ENCODE measurements at regions not wholly inside any gene's neighbourhood (a gene's known extent, or its start where the extent isn't known, plus 50 kb on each side); places are given as distances from the start of the nearest gene placed in this dataset.

DNA sequence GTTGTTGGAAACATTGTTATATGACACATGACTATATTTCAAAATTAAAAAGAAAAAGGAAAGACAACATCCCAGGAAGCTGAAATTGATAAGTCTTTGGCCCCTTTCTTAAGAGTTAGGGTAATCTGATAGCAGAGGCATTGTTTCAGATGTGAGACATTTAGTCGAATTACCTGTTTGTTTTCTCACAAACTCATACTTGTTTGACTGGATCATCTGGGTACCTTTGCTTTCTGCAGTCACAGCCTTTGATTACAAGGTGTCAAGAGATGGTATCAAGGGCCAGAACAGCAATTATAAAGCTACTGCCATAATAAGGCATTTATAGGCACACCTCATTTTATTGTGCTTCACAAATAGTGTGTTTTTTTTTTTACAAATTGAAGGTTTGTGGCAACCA is 136.3 kb downstream of the DUSP10 start:
- no peak for DNase-seq

DNA sequence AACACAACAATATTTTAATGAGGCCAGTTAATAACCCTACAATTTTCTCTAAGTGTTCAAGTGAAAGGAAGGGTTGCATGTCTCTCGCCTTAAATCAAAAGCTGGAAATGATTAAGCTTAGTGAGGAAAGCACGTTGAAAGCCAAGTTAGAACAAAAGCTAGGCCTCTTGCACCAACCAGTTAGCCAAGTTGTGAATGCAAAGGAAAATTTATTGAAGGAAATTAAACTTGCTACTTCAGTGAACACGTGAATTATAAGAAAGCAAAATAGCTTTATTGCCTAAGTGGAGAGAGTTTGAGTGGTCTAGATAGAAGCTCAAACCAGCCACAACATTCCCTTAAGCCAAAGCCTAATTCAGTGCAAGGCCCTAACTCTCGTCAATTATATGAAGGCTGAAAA is 135.6 kb downstream of the DUSP10 start:
- no peak for DNase-seq

DNA sequence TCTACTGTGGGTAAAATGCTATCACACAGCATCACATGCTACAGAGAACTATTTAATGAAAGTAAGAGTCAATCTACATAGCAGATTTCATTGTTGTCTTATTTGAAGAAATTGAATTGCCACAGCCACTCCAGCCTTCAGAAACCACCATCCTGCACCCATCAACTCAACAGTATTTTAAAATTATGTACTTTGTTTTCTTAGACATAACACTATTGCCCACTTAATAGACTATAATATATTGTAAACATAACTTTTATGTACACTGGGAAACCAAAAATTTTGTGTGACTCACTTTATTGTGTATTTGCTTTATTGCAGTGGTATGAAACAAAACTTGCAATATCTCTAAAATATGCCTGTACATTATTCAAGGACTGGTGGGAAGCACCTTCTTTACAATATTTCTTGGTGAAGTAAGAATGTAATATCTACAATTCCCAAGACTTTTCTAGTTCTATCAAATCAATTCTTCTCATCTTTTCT is 133.0 kb downstream of the DUSP10 start:
- no peak for DNase-seq

DNA sequence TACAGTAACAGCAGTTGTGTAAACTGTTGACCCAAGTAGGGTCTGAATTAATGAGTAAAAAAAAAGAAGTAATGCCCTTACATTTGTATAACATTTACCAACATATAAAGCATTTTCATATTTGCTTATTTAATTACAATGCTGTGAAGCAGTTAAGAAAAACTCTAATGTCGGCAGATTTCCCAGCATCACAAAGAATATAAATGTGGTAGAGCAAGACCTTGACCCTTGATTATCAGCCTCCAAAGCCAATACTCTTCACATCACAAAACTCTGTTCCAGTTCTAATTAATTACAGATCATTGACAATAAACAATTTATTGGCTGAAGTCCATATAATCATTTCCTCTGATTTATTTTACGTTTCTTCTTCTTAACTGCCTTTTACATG is 130.2 kb downstream of the DUSP10 start:
- DNase-seq = no peak

DNA sequence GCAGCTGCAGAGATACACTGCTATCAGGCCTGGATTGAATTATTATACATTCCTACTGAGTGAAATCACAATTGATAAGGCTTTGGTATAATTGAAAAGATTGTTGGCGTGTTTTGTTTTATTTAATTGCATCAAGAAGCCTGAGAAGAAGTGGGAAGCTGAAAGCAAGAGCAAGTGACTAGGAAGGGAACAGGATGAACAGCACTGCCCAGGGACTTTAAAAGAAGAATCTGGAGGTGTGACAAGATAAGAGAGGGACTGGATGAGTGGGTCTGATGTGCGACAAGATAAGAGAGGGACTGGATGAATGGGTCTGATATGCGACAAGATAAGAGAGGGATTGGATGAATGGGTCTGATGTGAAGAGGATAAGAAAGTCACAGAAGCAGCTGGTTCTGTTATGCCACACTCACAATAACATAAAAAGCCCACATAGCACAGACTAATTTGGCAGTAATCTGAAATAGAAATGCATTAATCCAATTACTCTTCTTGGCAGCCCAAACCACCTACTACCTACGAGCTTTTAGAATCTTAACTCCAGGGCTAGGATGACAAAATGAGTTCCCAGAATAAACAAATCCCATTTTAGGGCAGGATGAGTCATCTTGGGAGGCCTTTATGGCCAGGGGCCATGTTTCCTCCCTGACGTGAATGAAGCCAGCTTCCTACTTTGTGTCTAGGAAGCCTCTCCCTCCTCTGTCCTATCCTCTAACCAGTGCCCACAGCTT is 129.7 kb downstream of the DUSP10 start:
- no peak for DNase-seq

DNA sequence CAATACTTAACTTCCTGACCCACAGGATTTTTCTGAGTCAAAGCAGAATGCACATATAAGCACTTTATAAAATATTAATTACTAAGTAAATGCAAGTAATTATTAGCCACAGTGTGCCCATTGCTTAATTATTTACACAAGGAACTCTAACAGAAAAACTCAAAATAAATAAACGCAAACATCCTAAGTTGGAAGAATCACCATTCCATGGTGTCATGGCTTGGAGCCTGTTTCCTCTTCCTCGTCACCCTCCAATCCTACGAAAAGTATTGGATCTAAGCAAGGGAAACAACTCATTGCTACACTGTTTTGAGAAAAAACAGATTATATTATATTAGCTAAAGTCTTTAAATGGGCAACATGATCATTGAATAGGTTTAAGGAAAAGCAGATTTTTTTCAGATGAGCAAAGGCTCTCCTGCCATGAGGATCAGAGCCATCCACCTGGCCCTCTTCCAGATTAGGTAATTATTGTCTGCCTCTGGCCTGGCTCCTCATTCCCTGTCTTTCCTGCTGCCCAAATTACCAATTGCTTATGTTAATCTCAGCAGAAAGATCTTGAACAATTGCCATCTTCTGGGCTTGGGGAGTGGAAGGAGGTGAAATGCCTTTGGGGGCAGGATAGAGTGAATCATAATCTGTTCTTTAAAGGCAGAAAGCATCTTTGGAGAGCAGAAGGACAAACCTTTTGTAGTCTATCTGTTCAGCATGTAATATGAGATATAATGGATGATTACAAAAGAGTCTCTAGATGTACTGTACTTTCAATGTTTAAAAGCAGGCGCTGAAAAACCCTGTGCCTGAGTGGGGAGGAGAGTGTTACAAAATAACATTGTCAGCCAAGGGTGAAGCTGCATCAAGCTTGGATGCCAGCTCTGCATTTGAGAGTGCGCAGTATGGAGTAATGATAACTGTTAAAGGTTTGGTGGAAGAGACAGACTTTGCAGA is 121.2 kb downstream of the DUSP10 start:
- no peak for DNase-seq

DNA sequence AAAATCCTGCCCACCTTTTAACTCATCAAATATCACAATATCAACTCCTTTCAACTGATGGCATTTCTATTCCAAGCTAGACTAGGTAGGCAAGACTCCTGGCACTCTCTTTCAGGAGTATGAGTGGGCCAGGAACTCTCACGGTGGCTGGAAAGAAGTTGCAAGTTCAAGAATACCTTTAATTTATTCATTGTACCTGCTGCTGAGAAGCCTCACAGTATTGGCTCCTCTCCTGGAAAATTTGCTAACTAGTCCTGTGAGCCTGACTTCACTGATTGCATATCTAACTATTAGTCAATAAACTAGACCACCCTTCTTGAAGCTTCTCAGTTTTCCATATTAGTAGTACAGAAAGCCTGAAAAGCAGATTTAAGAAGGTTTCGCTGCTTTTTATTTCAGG is 120.2 kb downstream of the DUSP10 start:
- DNase-seq = no peak

DNA sequence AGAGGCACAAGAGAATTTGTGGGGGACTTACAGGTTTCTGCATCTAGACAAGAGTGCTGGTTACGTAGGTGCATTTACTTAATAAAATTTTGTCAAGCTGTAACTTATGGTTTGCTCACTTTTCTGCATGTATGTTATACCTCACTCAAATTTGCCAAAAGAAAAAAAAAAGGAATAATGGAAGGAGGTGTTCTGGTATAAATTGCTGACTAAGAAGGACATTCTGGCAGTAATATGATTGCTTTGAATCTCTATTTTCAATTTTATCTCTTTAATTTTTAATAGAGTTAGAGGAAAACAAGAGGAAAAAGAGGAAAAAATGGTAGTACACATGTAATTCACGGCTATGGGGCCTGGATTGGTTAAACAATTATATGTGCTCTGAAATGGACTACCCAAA is 119.5 kb downstream of the DUSP10 start:
- no peak for DNase-seq

DNA sequence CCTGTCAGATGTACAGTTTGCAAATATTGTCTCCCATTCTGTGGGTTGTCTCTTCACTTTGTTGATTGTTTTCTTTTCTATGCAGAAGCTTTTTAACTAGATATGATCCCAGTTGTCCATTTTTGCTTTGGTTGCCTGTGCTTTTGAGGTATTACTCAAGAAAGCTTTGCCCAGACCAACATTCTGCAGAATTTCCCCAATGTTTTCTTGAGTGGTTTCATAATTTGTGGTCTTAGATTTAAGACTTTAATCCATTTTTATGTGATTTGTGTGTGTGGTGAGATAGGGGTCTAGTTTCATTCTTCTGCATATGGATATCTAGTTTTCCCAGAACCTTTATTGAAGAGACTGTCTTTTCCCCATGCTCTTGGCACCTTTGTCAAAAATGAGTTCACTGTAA is 116.9 kb downstream of the DUSP10 start:
- no peak for DNase-seq

DNA sequence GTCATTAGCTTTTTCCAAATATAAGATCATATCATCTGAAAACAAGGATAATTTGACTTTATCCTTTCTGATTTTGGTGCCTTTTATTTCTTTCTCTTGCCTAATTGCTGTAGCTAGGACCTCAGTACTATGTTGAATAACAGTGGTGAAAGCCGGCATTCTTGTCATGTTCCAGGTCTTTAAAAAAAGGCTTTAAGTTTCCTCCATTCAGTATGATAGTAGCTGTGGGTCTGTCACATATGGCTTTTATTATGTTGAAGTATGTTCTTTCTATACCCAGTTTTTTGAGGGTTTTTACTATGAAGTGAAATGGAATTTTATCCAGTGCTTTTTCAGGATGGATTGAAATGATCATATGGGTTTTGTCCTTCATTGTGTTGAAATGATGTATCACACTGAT is 115.8 kb downstream of the DUSP10 start:
- no peak for DNase-seq

DNA sequence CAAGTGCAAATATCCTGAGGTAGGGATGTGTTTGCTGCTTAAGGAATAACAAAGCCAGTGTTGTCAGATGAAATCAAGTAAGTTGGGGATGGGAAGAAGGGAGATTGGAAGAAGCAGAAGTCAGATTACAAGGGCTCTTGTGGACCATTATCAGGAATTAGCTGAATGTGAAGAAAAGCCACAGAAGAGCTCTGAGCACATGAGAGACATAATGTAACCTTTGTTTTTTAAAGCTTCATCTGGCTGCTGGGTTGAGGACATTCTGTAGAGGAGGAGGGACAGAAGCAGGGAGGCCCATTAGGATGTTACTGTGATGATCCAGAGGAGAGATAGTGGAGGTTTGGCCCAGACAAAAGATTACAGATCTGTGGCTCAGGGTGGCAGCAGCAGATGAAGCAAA is 111.7 kb downstream of the DUSP10 start:
- DNase-seq = no peak

DNA sequence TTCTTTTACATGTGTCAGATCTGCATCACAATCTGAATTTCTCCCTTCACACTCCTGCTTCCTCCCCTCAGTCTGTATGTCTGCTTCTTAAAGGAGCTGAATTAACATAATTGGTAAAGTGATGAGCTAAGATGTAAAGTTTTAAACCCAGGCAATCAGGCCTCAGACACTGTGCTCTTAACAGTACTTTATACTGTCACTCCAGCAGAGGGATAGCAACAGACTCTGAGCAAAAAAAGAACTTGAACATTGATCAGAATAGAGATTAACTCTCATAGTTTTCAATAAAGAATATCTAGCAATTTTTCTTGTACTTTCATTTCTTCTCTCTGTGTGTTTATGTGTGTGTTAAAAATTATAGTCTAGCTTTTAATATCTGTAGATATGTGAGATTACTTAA is 110.3 kb downstream of the DUSP10 start:
- no peak for DNase-seq

DNA sequence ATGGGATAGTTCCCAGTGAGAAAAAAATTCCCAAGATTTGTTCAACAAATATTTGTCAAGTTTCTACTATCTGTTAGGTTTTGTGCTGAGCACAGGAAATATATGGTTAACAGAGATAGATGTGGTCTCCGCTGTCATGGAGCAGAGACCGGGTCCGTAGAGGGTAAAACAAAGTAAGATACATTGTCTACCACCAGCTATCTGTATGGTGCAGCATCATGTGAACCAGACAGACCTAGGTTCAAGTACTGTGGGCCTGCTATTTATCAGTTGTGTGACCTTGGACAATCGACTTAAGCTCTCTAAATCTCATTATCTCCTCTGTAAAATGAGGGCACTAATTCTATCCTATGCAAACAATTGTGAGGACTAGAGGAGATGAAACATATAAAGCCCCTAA is 109.8 kb downstream of the DUSP10 start:
- DNase-seq = no peak

DNA sequence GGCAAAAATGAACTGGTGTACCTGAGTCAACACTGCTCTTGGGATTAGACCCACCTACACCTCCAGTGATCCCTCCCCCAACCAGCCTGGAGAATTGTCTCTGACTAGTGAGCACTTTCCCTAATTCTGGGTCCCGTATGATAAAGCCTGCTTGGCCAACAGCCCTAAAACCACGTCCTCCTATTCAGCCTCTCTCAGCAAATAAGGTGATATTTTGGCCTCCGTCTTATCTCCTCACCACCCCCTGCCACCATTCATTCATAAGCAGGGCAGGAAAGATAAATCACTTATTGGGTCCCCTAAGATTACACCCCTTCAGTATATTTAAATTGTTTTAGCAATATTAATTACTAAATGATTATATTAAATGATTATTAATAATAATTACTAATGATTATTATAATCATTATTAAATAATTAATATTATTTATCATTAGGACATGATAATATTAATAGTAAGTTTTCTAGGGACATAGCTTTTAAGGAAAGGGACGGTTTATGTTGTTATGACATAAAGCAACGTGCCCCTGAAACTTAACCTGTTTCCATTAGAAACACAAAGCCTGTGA is 108.0 kb downstream of the DUSP10 start:
- no peak for DNase-seq

DNA sequence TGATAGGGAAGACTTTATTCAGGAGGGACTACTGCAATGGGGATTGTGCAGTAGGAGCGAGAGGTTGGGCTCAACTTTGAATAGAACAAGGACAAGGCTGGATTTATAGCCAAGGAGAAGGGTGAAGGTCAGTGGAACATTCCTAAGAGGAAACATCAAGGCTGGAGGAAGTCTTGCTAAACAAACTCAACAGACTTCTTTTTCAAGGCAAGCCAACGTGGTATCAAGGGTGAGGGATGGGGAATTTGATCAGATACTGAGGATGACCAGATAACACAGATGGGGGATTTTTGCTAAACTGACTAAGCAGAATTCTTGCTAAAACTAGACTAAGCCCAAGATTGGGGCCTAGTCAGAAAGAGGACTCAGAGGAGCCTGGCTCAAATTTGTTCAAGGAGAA is 107.3 kb downstream of the DUSP10 start:
- DNase-seq = no peak

DNA sequence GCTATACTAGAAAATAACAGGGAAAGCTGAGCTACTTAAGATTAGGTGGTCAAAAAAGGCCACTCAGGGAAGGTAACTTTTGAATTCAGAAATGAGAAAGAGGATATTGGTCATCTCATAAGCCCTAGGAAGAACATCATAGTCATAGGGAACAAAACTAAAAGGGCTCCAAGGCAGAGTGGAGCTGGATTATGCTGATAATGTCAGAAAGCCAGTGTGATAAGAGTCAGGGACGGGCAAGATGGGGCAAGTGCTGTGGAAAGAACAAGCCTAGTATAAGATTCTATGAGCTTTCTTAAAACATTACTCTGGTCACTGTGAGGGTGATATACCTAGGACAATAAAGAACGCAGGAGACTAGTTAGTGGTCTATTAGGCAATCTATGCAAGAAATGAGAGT is 106.6 kb downstream of the DUSP10 start:
- DNase-seq = no peak

DNA sequence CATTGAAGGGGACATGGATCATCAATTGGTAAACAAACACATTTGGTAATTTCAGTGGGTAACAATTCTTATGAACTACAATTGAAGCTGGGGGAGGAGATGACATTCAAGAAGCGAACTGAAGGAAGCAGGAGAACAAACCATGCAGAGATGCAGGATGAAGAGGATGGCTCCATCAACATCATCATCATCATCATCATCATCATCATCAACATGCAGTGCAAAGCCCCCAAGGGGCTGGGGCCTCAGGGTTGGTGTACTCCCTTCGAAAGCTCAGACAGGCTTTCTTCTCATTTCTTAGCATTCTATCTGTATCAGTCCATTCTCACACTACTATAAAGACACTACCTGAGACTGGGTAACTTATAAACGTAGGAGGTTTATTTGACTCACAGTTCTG is 105.8 kb downstream of the DUSP10 start:
- DNase-seq = no peak

DNA sequence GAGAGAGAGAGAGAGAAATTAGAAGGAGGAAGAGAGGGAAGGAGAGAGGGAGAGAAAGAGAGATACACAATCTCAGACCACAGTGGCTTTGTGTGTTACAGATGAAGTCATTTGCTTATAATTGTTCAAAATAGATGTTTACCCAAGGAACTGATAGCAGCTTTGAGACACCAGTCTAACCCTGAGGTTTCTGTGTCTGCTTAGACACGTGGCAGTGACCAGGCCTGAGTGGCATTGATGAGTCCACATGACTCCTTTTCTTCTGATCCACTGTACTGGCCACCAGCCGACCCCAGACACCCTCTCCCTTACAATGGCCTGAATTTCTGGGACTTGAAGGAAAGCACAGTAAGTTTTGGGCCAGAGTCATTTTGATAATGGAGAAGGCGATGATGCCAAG is 104.9 kb downstream of the DUSP10 start:
- DNase-seq = no peak

DNA sequence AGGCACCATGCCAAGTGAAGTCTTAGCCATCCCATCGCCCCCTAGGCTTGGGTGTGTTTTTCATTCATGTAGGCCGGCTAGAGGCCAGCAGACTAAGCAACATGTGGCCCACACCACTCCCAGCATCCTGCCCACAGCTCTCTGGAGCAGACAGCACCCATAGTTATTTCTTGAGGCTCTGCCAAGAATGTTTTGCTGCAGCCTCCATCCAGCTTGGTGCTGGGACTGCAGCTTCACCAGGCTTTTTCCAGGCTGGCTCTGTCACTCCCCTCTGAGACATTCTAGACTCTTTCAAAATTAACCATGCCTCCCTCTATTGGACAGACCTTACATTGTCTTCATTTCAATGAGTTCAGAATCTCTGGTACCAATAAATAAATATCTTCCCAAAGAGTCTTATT is 104.2 kb downstream of the DUSP10 start:
- no peak for DNase-seq

DNA sequence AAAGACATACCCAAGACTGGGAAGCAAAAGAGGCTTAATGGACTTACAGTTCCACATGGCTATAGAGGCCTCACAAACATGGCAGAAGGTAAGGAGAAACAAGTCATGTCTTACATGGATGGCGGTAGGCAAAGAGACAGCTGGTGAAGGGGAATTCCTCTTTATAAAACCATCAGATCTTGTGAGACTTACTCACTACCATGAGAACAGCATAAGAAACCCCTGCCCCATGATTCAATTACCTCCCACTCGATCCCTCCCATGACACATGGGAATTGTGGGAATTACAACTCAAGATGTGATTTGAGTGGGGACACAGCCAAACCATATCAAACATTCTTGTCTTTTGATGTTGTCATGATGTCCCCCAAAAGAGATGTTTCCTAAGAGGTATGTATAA is 103.3 kb downstream of the DUSP10 start:
- DNase-seq = no peak

DNA sequence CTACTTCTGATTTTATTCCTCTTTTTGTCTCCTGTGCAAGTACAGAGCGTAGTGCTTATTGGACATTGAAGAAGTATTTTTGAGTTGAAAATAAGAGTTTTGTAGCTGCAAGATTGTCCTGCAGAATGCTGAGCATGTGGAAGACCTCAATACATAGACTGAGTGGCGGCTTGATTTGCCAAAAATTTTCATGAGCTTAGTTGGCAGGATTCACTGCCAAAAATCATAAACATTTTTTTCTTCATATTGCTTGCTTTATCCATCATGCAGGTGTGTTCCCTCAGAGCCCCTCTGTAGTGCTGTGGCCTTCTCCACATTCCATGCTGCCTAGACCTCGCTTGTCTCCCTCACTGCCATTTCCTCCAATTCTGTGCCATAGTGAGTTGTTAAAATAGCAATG is 100.1 kb downstream of the DUSP10 start:
- DNase-seq = no peak

DNA sequence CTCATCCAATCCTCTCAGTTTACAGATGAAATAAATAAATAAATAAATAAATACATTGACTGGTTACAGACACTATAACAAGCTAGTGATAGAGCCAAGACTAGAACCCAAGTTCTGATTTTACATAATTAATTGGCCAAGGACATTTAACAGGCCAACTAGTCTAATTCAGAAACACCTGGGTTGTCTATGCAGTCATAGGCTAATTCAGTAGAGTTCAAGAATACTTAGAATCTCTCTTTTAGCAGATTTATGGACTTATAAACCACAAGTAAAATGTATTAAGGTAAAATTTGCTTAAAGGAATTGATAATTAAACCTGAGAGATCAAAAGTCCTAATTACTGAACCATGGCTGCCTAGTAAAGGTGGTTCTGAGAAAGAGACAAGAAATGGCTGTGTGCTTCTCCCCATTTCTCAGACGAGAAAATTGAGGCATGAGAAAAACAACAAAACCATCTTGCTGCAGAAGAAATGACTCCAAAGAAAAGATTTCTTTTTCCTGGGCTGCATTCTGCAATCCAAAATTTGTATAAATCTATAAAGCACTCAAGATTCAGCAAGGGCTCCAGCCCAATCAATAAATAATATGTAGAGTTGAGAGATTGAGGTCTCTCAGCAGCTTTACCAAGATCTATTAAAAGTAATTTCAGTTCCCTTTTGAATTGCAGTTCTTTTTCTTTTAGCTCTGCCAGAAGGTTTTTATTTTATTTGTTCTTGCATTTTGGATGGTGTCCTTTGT is 98.3 kb downstream of the DUSP10 start:
- DNase-seq = no peak

DNA sequence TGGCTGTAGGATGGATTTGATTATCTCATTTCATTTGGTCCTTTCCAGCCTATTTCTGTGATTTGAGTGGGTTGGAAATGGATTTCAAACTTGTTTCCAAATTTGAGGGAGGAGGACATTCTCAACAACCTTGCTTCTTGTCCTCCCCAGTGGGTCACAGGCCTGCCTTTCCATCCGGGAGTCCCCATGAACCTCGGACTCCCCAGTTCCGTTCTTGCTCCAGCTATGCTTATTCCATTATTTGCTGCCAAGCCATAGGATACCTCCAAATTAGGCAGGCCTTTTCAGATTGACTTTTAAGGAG is 97.8 kb downstream of the DUSP10 start:
- DNase-seq = no peak
